Spleen (tissue), 11 donors: ENCODE measurements at regions not wholly inside any gene's neighbourhood (a gene's known extent, or its start where the extent isn't known, plus 50 kb on each side); places are given as distances from the start of the nearest gene placed in this dataset.

ENCODE experiments used
- DNase-seq: peaks from one replicate; pipeline ENCODE4 v3.0.0-alpha.2; 2020
- H3K27ac ChIP-seq, 8 donors: fragments of 200-600 bp; sonication (generic) in 7 of 8; 1 replicate in 4 of 8; 2 replicates in 4 of 8; pipeline versions ENCODE4 v1.5.0 to v1.8.0; 2016 to 2021; ENCODE audit warnings: inconsistent platforms in 4 of 8, mild to moderate bottlenecking in 4 of 8, moderate library complexity in 1 of 8
- H3K27me3 ChIP-seq, 7 donors: fragments of 200-600 bp; sonication (generic) in 6 of 7; replicated peaks in 1 of 7; 1 replicate in 4 of 7; 2 replicates in 3 of 7; pipeline versions ENCODE4 v1.5.0 to v1.8.0; 2016 to 2021; ENCODE audit warnings: inconsistent platforms in 3 of 7, mild to moderate bottlenecking in 1 of 7
- H3K36me3 ChIP-seq, 6 donors: fragments of 200-600 bp; sonication (generic) in 5 of 6; 1 replicate in 4 of 6; 2 replicates in 2 of 6; pipeline versions ENCODE4 v1.5.0 to v1.8.0; 2016 to 2021; ENCODE audit warnings: inconsistent platforms in 2 of 6
- H3K4me1 ChIP-seq, 6 donors: fragments of 200-600 bp; sonication (generic) in 5 of 6; 1 replicate in 3 of 6; 2 replicates in 3 of 6; pipeline versions ENCODE4 v1.5.0 to v1.8.0; 2016 to 2021; ENCODE audit warnings: inconsistent platforms in 3 of 6
- H3K4me3 ChIP-seq, 8 donors: fragments of 200-600 bp; sonication (generic) in 7 of 8; 1 replicate in 4 of 8; 2 replicates in 4 of 8; pipeline versions ENCODE4 v1.5.0 to v1.8.0; 2016 to 2021; ENCODE audit warnings: inconsistent platforms in 4 of 8, mild to moderate bottlenecking in 4 of 8, moderate library complexity in 2 of 8
- H3K9me3 ChIP-seq, 8 donors: fragments of 200-600 bp; sonication (generic) in 7 of 8; 1 replicate in 4 of 8; 2 replicates in 4 of 8; pipeline versions ENCODE4 v1.5.0 to v1.8.0; 2016 to 2021; ENCODE audit warnings: inconsistent platforms in 4 of 8
- POLR2A ChIP-seq, 3 donors: fragments of 450-650 bp; IDR thresholded peaks; one replicate each; pipeline ENCODE4 v1.5.1; 2017; ENCODE audit warnings: antibody characterized with exemption in 3 of 3, mild to moderate bottlenecking in 1 of 3
- POLR2AphosphoS5 ChIP-seq, 3 donors: sonication (generic); formaldehyde crosslinking; IDR thresholded peaks; one replicate each; pipeline ENCODE4 v1.5.1; 2017; ENCODE audit warnings: antibody characterized with exemption in 3 of 3
- WGBS, 5 donors: extraction: QIAGEN DNeasy Blood & Tissue Kit in 3 of 5; methylation state at CpG; one replicate each; pipeline versions ENCODE4 v1.1.5 to v1.1.7; 2013 to 2018; 5-methylcytosine and 5-hydroxymethylcytosine counted together
- intact Hi-C: fragments of 100-400 bp; cut with DNase I; formaldehyde crosslinking; loops from one replicate; pipeline ENCODE4 v1.15.0; 2023; ENCODE audit warnings: low total_unique reads
- TF ChIP-seq, protein P1 (sequence below), 11 experiments: fragments of 200-600 bp in 7 of 11; fragments of 450-650 bp in 4 of 11; sonication (generic) in 4 of 11; IDR thresholded peaks in 8 of 11; conservative IDR thresholded peaks in 3 of 11; 1 replicate in 7 of 11; 2 replicates in 4 of 11; pipeline versions ENCODE4 v1.4.0 to v1.8.0; 2016 to 2021; ENCODE audit warnings: antibody characterized with exemption in 11 of 11, inconsistent platforms in 4 of 11, mild to moderate bottlenecking in 1 of 11
- donor health status: healthy with polysubstance abuse.
- donor health status: DM: no; HTN: no; CAD: no; lungs with moderate emphysema.
- donor health status: DM: no; HTN: no; CAD: no.
- donor health status: Bipolar disorder and iron deficiency.
- donor health status: healthy.
- donor health status: DM: no; HTN: no; CAD: no.
- donor health status: DM: yes; HTN: yes; CAD: no.

DNA sequence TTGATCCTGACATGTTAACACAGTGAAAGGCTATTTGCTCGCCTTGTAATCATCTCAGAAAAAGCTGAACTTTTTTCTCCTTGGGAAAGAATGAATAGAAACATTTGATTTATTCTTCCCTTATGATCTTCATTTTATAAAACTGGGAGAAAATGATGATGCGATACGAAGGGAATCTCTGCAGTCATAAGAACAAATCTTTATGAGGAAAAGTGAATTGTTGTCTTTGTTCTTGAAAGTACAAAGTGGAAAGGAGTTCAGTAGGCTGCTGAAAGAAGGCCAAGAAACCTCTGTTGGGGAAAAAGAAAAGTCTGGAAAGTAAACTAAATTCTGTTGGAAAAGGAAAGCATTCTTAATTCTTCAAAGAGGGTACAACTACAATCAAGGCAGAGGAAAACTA is 248.8 kb downstream of the NSUN3 start:
- no peaks in the 10 kb centered on the region for H3K4me1 ChIP-seq
- intact Hi-C loops: no loop called here
- 84 to 94% (median 88%) methylated on average over 3 of the region's 3 CpGs for WGBS, 5 donors

DNA sequence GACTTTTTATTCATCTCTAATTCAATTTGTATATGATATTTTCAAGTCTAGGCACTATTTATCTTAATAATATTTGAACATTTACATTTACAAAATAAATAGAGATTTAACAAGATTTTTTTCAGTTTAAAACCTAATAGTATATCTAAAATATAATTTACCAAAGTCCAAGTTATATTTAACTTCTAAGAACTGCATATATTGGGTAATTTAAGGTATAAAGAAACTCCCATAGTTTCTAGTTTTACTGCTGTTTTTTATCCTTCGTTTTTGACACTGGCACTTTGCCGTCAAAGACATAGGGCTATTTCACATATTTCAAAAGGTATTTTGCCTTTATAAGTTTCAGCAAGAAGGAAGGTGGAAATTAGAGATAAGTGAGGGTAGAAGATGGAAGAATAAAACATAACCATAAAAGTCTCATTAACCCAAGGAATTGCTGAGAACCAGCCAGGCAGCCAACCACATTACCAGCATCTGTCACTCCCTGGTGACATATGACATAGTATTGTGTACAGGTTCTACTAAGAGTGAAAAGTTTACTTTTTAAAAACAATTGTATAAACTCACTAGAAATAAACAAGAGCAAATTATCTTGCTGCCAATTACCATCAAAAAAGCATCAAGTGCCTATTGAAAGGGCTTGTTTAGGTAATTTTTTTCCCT is 251.5 kb downstream of the NSUN3 start:
- Histone ChIP-seq H3K27ac (no peak overlapping the region), H3K4me3 (no peak overlapping the region), H3K4me1 (peaks cover 0 to under 1% (median 0%) of the 10 kb centered on the region in 6 donors), H3K36me3 (no peaks in the 10 kb centered on the region), H3K27me3 (no peaks in the 10 kb centered on the region), H3K9me3 (no peaks in the 10 kb centered on the region)
- intact Hi-C loops: no loop called here
- TF ChIP-seq POLR2A (IDR thresholded peaks at IDR 0.05) (no peak), POLR2AphosphoS5 (IDR thresholded peaks at IDR 0.05) (no peak)
- TF ChIP-seq, protein P1, sequence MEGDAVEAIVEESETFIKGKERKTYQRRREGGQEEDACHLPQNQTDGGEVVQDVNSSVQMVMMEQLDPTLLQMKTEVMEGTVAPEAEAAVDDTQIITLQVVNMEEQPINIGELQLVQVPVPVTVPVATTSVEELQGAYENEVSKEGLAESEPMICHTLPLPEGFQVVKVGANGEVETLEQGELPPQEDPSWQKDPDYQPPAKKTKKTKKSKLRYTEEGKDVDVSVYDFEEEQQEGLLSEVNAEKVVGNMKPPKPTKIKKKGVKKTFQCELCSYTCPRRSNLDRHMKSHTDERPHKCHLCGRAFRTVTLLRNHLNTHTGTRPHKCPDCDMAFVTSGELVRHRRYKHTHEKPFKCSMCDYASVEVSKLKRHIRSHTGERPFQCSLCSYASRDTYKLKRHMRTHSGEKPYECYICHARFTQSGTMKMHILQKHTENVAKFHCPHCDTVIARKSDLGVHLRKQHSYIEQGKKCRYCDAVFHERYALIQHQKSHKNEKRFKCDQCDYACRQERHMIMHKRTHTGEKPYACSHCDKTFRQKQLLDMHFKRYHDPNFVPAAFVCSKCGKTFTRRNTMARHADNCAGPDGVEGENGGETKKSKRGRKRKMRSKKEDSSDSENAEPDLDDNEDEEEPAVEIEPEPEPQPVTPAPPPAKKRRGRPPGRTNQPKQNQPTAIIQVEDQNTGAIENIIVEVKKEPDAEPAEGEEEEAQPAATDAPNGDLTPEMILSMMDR (IDR thresholded peaks at IDR 0.05 in 8 of 11, conservative IDR thresholded peaks at IDR 0.05 in 3 of 11): no peak
- whole genome bisulfite sequencing, 5 donors: 84 to 94% (median 89%) methylated on average over 2 of the region's 2 CpGs
- no peak for DNase-seq

More for the DNA sequence above, 248.8 kb downstream of the NSUN3 start:
- Histone ChIP-seq H3K27ac (no peak overlapping the region), H3K36me3 (no peaks in the 10 kb centered on the region), H3K4me3 (no peak overlapping the region), H3K9me3 (no peaks in the 10 kb centered on the region), H3K27me3 (no peaks in the 10 kb centered on the region)
- TF ChIP-seq POLR2AphosphoS5 (IDR thresholded peaks at IDR 0.05) (no peak), POLR2A (IDR thresholded peaks at IDR 0.05) (no peak)
- TF ChIP-seq, protein P1 (IDR thresholded peaks at IDR 0.05 in 8 of 11, conservative IDR thresholded peaks at IDR 0.05 in 3 of 11): no peak
- DNase-seq: no peak

DNA sequence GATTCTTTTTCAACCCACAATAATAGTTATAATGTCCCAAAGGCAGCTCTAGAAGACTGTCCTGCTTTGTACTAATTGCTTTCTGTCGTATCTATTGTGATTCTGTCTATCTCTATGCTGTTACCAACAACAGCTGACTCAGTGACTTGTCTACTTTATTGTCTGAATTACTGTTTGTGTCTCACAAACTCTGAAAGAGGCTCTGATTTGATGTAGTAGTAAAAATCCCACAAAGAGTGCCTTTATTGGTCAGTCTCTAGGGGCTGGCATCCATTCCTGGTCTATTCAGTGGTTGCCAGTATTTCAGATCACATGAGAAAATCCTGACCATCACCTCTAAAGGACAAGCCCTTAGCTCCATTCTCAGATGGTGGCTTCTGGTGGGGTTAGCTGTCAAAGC is 254.2 kb downstream of the NSUN3 start:
- intact Hi-C loops: no loop called here
- H3K4me3 ChIP-seq: no peak overlapping the region
- 66 to 77% (median 75%) methylated on average over 1 of the region's 1 CpG for WGBS, 5 donors
- DNase-seq: no peak
- no peak overlapping the region for H3K27ac ChIP-seq
- TF ChIP-seq POLR2A (IDR thresholded peaks at IDR 0.05) (no peak), POLR2AphosphoS5 (IDR thresholded peaks at IDR 0.05) (no peak)
- H3K36me3 ChIP-seq: no peaks in the 10 kb centered on the region
- H3K9me3 ChIP-seq: no peaks in the 10 kb centered on the region
- no peaks in the 10 kb centered on the region for H3K27me3 ChIP-seq
- peaks cover 0 to 5% (median 0%) of the 10 kb centered on the region in 6 donors for H3K4me1 ChIP-seq

DNA sequence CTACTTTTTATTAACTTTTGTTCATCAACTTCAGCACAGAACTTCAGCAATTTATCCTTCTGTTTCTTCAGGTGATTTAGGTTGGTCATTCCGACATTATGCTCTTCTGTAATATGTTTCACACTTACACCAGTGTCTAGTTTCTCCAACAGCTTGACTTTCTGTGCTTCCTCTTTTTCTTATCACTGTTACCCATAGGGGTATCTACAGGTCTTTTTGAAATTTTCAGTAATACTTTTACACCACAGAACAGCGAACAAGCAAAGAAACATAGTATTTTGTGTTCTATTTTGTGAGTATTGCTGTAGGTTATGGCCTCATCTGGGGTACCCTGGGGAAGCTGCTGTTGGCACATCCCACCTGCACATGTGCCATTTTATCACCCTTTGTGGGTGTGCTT is 260.7 kb downstream of the NSUN3 start:
- Histone ChIP-seq H3K27me3 (no peaks in the 10 kb centered on the region), H3K4me3 (no peak overlapping the region), H3K9me3 (peaks cover 0 to 6% (median 0%) of the 10 kb centered on the region in 8 donors), H3K27ac (no peak overlapping the region), H3K4me1 (peaks cover 0 to 5% (median 0%) of the 10 kb centered on the region in 6 donors), H3K36me3 (no peaks in the 10 kb centered on the region)
- 31 to 51% (median 36%) methylated on average over 2 of the region's 2 CpGs for WGBS, 5 donors
- no peak for DNase-seq
- TF ChIP-seq, protein P1 (IDR thresholded peaks at IDR 0.05 in 8 of 11, conservative IDR thresholded peaks at IDR 0.05 in 3 of 11): no peak
- TF ChIP-seq POLR2A (IDR thresholded peaks at IDR 0.05) (no peak), POLR2AphosphoS5 (IDR thresholded peaks at IDR 0.05) (no peak)
- intact Hi-C loops: no loop called here
